ENCODE measurements at regions not wholly inside any gene's neighbourhood (a gene's known extent, or its start where the extent isn't known, plus 50 kb on each side); places are given as distances from the start of the nearest gene placed in this dataset.

DNA sequence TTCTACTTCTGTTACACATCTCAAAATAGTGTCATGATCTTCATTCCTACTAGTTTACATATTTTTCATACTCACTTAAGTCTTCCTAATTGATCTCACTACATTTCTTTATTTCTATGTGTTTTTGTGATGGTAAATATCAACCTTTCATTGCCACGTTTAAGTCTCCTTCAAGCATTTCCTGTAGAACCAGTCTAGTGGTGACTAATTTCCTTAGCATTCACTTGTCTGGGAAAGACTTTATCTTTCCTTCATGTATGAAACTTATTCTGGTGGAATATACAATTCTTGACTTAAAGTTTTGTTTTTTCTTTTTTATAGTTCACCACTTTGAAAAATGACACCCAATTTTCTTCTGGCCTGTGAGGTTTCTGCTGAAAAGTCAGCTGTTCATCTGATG lies 181.4 kb upstream of the NEIL3 start:
- Histone ChIP-seq H2AFZ (no peak overlapping the region), H3K36me3 (replicated peaks; ENCODE audit: insufficient read depth, low read depth) (no peaks in the 10 kb centered on the region), H3K4me3 (no peak overlapping the region), H3K4me2 (no peak overlapping the region), H4K20me1 (ENCODE audit: insufficient read depth, poor library complexity, severe bottlenecking) (no peaks in the 10 kb centered on the region), H3K9me2 (replicated peaks; ENCODE audit: insufficient read depth) (no peaks in the 10 kb centered on the region), H3K27ac (no peak overlapping the region), H3K9me3 (ENCODE audit: low read depth) (no peaks in the 10 kb centered on the region), H3K79me2 (no peaks in the 10 kb centered on the region), H3K27me3 (no peaks in the 10 kb centered on the region), H3K4me1 (ENCODE audit: insufficient read depth) (no peaks in the 10 kb centered on the region)
- 65% methylated on average over 1 of the region's 1 CpG for WGBS (ENCODE audit: low lambda C conversion rate, missing lambda C conversion rate)
- TF ChIP-seq EZH2 (IDR thresholded peaks at IDR 0.05; ENCODE audit: borderline replicate concordance) (no peak), EZH2phosphoT487 (IDR thresholded peaks at IDR 0.05; ENCODE audit: low read depth, severe bottlenecking, unreplicated experiment) (no peak)
- TF ChIP-seq, protein P1, sequence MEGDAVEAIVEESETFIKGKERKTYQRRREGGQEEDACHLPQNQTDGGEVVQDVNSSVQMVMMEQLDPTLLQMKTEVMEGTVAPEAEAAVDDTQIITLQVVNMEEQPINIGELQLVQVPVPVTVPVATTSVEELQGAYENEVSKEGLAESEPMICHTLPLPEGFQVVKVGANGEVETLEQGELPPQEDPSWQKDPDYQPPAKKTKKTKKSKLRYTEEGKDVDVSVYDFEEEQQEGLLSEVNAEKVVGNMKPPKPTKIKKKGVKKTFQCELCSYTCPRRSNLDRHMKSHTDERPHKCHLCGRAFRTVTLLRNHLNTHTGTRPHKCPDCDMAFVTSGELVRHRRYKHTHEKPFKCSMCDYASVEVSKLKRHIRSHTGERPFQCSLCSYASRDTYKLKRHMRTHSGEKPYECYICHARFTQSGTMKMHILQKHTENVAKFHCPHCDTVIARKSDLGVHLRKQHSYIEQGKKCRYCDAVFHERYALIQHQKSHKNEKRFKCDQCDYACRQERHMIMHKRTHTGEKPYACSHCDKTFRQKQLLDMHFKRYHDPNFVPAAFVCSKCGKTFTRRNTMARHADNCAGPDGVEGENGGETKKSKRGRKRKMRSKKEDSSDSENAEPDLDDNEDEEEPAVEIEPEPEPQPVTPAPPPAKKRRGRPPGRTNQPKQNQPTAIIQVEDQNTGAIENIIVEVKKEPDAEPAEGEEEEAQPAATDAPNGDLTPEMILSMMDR (IDR thresholded peaks at IDR 0.05; ENCODE audit: poor library complexity): no peak
- DNase-seq (ENCODE audit: low spot score): no peak

DNA sequence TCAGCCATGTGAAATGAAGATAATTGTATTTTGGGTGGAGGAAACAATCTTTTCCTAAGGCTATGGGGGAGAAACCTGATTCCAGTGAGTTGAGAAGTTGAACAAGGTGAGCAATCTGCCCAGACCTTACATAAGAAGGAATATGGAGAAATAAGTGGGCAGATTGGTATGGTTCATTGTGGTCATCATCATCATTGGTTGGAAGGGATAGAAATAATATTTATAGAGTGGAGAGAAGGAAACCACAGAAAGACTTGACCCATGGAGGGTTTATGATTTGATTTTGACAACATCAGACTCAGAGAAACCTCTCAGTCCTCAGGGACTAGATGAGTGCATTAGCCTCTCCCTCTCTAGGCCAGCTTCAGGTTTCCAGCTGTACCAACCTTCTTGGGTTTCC lies 177.9 kb upstream of the NEIL3 start:
- Histone ChIP-seq H4K20me1 (ENCODE audit: insufficient read depth, poor library complexity, severe bottlenecking) (no peaks in the 10 kb centered on the region), H3K4me2 (no peak overlapping the region), H3K36me3 (replicated peaks; ENCODE audit: insufficient read depth, low read depth) (no peaks in the 10 kb centered on the region), H3K9me2 (replicated peaks; ENCODE audit: insufficient read depth) (no peaks in the 10 kb centered on the region), H2AFZ (no peak overlapping the region), H3K27ac (no peak overlapping the region), H3K27me3 (no peaks in the 10 kb centered on the region), H3K4me1 (ENCODE audit: insufficient read depth) (no peaks in the 10 kb centered on the region), H3K79me2 (no peaks in the 10 kb centered on the region), H3K4me3 (no peak overlapping the region), H3K9me3 (ENCODE audit: low read depth) (no peaks in the 10 kb centered on the region)
- no peak for DNase-seq (ENCODE audit: low spot score)
- TF ChIP-seq EZH2phosphoT487 (IDR thresholded peaks at IDR 0.05; ENCODE audit: low read depth, severe bottlenecking, unreplicated experiment): no peak
- TF ChIP-seq, protein P1 (IDR thresholded peaks at IDR 0.05; ENCODE audit: poor library complexity): no peak
- TF ChIP-seq EZH2 (IDR thresholded peaks at IDR 0.05; ENCODE audit: borderline replicate concordance): no peak

GRCh38 chr4:177147668-177148067 lies 162.0 kb upstream of the NEIL3 start:
- Histone ChIP-seq H3K9me2 (replicated peaks; ENCODE audit: insufficient read depth) (no peaks in the 10 kb centered on the region), H2AFZ (no peak overlapping the region), H3K79me2 (no peaks in the 10 kb centered on the region), H3K27me3 (no peaks in the 10 kb centered on the region), H3K27ac (no peak overlapping the region), H3K9me3 (ENCODE audit: low read depth) (no peaks in the 10 kb centered on the region), H3K36me3 (replicated peaks; ENCODE audit: insufficient read depth, low read depth) (no peaks in the 10 kb centered on the region), H3K4me2 (no peak overlapping the region), H3K4me1 (ENCODE audit: insufficient read depth) (no peaks in the 10 kb centered on the region), H4K20me1 (ENCODE audit: insufficient read depth, poor library complexity, severe bottlenecking) (no peaks in the 10 kb centered on the region), H3K4me3 (no peak overlapping the region)
- DNase-seq (ENCODE audit: low spot score): no peak
- no peak for TF ChIP-seq EZH2phosphoT487 (IDR thresholded peaks at IDR 0.05; ENCODE audit: low read depth, severe bottlenecking, unreplicated experiment)
- TF ChIP-seq EZH2 (IDR thresholded peaks at IDR 0.05; ENCODE audit: borderline replicate concordance): no peak
- TF ChIP-seq, protein P1 (IDR thresholded peaks at IDR 0.05; ENCODE audit: poor library complexity): no peak

DNA sequence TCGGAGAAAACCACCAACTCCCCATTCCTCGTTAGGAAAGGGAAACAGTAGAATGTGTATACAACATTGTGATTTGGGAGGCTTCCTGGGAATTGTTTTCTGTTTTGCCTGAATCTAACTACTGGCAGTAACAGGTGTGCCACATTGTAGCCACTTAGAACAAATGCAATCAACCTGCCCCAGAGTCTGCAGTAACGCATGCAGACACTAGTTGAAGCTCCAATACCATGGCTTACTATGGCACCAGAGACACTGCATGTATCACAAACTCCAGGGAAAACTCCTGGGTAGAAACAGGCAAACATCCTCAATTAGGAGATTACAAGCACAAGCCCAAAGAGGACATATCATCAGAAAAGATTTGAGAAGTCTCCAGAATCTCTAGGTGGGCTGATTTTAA lies 154.2 kb upstream of the NEIL3 start:
- H4K20me1 ChIP-seq (ENCODE audit: insufficient read depth, poor library complexity, severe bottlenecking): no peaks in the 10 kb centered on the region
- H3K27me3 ChIP-seq: no peaks in the 10 kb centered on the region
- no peaks in the 10 kb centered on the region for H3K4me1 ChIP-seq (ENCODE audit: insufficient read depth)
- no peak overlapping the region for H3K27ac ChIP-seq
- H2AFZ ChIP-seq: no peak overlapping the region
- TF ChIP-seq EZH2 (IDR thresholded peaks at IDR 0.05; ENCODE audit: borderline replicate concordance) (no peak), EZH2phosphoT487 (IDR thresholded peaks at IDR 0.05; ENCODE audit: low read depth, severe bottlenecking, unreplicated experiment) (no peak)
- TF ChIP-seq, protein P1 (IDR thresholded peaks at IDR 0.05; ENCODE audit: poor library complexity): no peak
- no peaks in the 10 kb centered on the region for H3K9me2 ChIP-seq (replicated peaks; ENCODE audit: insufficient read depth)
- 84% methylated on average over 3 of the region's 3 CpGs for WGBS (ENCODE audit: low lambda C conversion rate, missing lambda C conversion rate)
- no peaks in the 10 kb centered on the region for H3K79me2 ChIP-seq
- no peak overlapping the region for H3K4me2 ChIP-seq
- H3K36me3 ChIP-seq (replicated peaks; ENCODE audit: insufficient read depth, low read depth): no peaks in the 10 kb centered on the region
- H3K4me3 ChIP-seq: no peak overlapping the region
- no peaks in the 10 kb centered on the region for H3K9me3 ChIP-seq (ENCODE audit: low read depth)
- DNase-seq (ENCODE audit: low spot score): no peak

All from hepatocyte (in vitro differentiated cells).